H1 (cell line): ENCODE measurements at regions not wholly inside any gene's neighbourhood (a gene's known extent, or its start where the extent isn't known, plus 50 kb on each side); places are given as distances from the start of the nearest gene placed in this dataset.

Source experiments
- NANOG ChIP-seq: IDR thresholded peaks from 2 replicates; pipeline ENCODE4 v1.6.1; 2011; ENCODE audit warnings: low read length, low read depth, mild to moderate bottlenecking, inconsistent platforms; ENCODE audit not compliant: insufficient read depth, poor library complexity, severe bottlenecking
- RAD21 ChIP-seq, 2 experiments: IDR thresholded peaks in 1 of 2; conservative IDR thresholded peaks in 1 of 2; 2 replicates each; pipeline ENCODE4 v1.6.1; 2011; ENCODE audit warnings: low read depth in 2 of 2, low read length in 2 of 2, improper control_type of control experiment in 1 of 2, inconsistent platforms in 1 of 2, mild to moderate bottlenecking in 1 of 2, moderate library complexity in 1 of 2
- RBBP5 ChIP-seq: IDR thresholded peaks from 2 replicates; pipeline ENCODE4 v1.7.1; 2012; ENCODE audit warnings: low read depth, mild to moderate bottlenecking, inconsistent platforms, low read length, moderate library complexity, borderline replicate concordance
- SUZ12 ChIP-seq: fragments of 200-600 bp; sonication (generic); IDR thresholded peaks from 2 replicates; pipeline ENCODE4 v1.6.1; 2012; ENCODE audit warnings: mild to moderate bottlenecking, inconsistent platforms, low read length, moderate library complexity, mixed read lengths
- TAF1 ChIP-seq: IDR thresholded peaks from 2 replicates; pipeline ENCODE4 v1.6.1; 2011; ENCODE audit warnings: mild to moderate bottlenecking, low read depth, low read length
- TF ChIP-seq, protein P1 (sequence below), 3 experiments: IDR thresholded peaks; 1 replicate in 2 of 3; 2 replicates in 1 of 3; pipeline versions ENCODE4 v1.5.1 to v1.6.1; 2011; ENCODE audit warnings: low read length in 3 of 3, mild to moderate bottlenecking in 3 of 3, inconsistent platforms in 2 of 3, low read depth in 1 of 3, moderate library complexity in 1 of 3; ENCODE audit not compliant: insufficient read depth in 1 of 3; ENCODE audit errors: control extremely low read depth in 1 of 3
- TF ChIP-seq, protein P2 (sequence below): IDR thresholded peaks from 2 replicates; pipeline ENCODE4 v1.6.1; 2011; ENCODE audit warnings: low read length, improper control_type of control experiment

DNA sequence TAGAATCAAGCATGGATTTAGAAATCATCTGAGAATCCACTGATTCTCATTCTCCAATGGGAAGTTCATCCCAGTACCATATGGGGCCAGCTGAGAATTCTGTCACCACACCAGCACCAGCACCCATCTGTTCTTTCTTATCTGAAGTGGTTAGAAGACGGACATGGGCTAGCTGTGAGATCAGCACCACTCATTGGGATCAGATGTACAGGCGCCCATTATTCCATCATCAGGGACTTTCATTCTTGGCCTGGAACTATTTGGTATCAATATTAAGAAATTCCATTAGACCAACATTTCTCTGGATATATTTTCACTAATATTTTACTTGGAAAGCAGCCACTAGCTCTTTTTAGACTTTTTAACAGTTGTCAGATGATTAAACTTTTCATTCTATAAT lies 185.9 kb upstream of the LINC00305 start:
- TF ChIP-seq, protein P1, sequence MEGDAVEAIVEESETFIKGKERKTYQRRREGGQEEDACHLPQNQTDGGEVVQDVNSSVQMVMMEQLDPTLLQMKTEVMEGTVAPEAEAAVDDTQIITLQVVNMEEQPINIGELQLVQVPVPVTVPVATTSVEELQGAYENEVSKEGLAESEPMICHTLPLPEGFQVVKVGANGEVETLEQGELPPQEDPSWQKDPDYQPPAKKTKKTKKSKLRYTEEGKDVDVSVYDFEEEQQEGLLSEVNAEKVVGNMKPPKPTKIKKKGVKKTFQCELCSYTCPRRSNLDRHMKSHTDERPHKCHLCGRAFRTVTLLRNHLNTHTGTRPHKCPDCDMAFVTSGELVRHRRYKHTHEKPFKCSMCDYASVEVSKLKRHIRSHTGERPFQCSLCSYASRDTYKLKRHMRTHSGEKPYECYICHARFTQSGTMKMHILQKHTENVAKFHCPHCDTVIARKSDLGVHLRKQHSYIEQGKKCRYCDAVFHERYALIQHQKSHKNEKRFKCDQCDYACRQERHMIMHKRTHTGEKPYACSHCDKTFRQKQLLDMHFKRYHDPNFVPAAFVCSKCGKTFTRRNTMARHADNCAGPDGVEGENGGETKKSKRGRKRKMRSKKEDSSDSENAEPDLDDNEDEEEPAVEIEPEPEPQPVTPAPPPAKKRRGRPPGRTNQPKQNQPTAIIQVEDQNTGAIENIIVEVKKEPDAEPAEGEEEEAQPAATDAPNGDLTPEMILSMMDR (IDR thresholded peaks at IDR 0.05; ENCODE audit: control extremely low read depth in 1 of 3, insufficient read depth in 1 of 3, low read depth in 1 of 3, low read length in 3 of 3) = no peak
- TF ChIP-seq, protein P2, sequence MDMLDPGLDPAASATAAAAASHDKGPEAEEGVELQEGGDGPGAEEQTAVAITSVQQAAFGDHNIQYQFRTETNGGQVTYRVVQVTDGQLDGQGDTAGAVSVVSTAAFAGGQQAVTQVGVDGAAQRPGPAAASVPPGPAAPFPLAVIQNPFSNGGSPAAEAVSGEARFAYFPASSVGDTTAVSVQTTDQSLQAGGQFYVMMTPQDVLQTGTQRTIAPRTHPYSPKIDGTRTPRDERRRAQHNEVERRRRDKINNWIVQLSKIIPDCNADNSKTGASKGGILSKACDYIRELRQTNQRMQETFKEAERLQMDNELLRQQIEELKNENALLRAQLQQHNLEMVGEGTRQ = no peak
- TF ChIP-seq RBBP5 (no peak), RAD21 (IDR thresholded peaks at IDR 0.05 in 1 of 2, conservative IDR thresholded peaks at IDR 0.05 in 1 of 2; ENCODE audit: low read depth in 2 of 2, low read length in 2 of 2) (no peak), SUZ12 (no peak), TAF1 (no peak), NANOG (no peak)
